Psoas muscle (tissue), 7 donors: ENCODE measurements at regions not wholly inside any gene's neighbourhood (a gene's known extent, or its start where the extent isn't known, plus 50 kb on each side); places are given as distances from the start of the nearest gene placed in this dataset.

Experiments used
- ATAC-seq, 4 donors: fragments of 200-7000 bp; cut with Tn5 transposase; one replicate each; pipeline ENCODE4 v1.9.1; 2020; ENCODE audit warnings: moderate library complexity in 3 of 4, mild to moderate bottlenecking in 2 of 4
- DNase-seq, 2 donors: peaks; one replicate each; pipeline ENCODE4 v3.0.0-alpha.2; 2020
- H3K27ac ChIP-seq: fragments of 200-600 bp; one replicate; pipeline ENCODE4 v1.8.0; 2022
- H3K27me3 ChIP-seq, 3 donors: fragments of 200-600 bp in 1 of 3; one replicate each; pipeline versions ENCODE4 v1.6.1 to v1.8.0; 2013 to 2022; ENCODE audit warnings: low read length in 2 of 3, mild to moderate bottlenecking in 2 of 3, moderate library complexity in 1 of 3; ENCODE audit not compliant: insufficient read depth in 3 of 3
- H3K36me3 ChIP-seq, 2 donors: fragments of 200-600 bp in 1 of 2; one replicate each; pipeline versions ENCODE4 v1.6.1 to v1.8.0; 2013 to 2022; ENCODE audit warnings: low read depth in 1 of 2, mild to moderate bottlenecking in 1 of 2, moderate library complexity in 1 of 2; ENCODE audit not compliant: insufficient read depth in 1 of 2
- H3K4me1 ChIP-seq: fragments of 200-600 bp; one replicate; pipeline ENCODE4 v1.8.0; 2022
- H3K4me3 ChIP-seq: fragments of 200-600 bp; one replicate; pipeline ENCODE4 v1.8.0; 2022; ENCODE audit warnings: mild to moderate bottlenecking
- H3K9me3 ChIP-seq: fragments of 200-600 bp; one replicate; pipeline ENCODE4 v1.8.0; 2022
- CTCF ChIP-seq: fragments of 200-600 bp; IDR thresholded peaks from one replicate; pipeline ENCODE4 v1.8.0; 2022; ENCODE audit warnings: antibody characterized with exemption
- WGBS, 3 donors: extraction: QIAGEN DNeasy Blood & Tissue Kit; methylation state at CpG; one replicate each; pipeline versions ENCODE4 v1.1.6 to v1.1.7; 2013; 5-methylcytosine and 5-hydroxymethylcytosine counted together
- intact Hi-C, 2 donors: fragments of 100-400 bp; cut with DNase I; formaldehyde crosslinking; loops; one replicate each; pipeline versions ENCODE4 v1.11.0 to v1.14.2; 2022
- donor health status: healthy with polysubstance abuse.
- donor health status: DM: no; HTN: no; CAD: no; lungs with moderate emphysema.
- donor health status: Bipolar disorder and iron deficiency.
- donor health status: healthy.
- donor health status: DM: yes; HTN: yes; CAD: no.
- donor health status: DM: no; HTN: no; CAD: no.
- donor health status: DM: yes; HTN: yes; CAD: no.

DNA sequence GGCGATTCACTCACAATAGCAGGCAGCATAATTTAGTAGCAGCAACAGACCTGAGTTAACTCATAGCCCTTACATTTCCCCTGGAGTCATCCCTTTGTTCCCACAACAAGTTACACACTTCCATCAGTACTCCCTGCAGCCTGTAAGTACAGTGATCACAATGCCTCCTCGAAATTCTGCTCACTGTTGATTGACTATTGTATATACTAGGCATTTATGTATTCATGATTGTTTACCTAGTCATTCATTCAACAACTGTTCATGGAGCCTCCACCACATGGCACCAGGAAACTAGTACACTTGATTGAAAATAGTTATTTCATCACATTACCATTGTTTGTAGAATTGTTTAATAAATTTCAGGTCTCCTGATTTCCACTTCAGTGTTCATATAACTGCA, 71.4 kb upstream of the P3H2 start:
- TF ChIP-seq CTCF = no peak
- Histone ChIP-seq H3K9me3 (no peaks in the 10 kb centered on the region), H3K4me3 (no peak overlapping the region), H3K36me3 (no peaks in the 10 kb centered on the region), H3K27me3 (no peaks in the 10 kb centered on the region), H3K27ac (no peak overlapping the region), H3K4me1 (no peaks in the 10 kb centered on the region)
- no peak for ATAC-seq
- no peak for DNase-seq
- 88 to 96% (median 91%) methylated on average over 2 of the region's 2 CpGs for WGBS, 3 donors
- intact Hi-C loops = no loop called here

GRCh38 chr3:190188197-190188596, 67.5 kb upstream of the P3H2 start:
- H3K9me3 ChIP-seq = no peaks in the 10 kb centered on the region
- H3K27ac ChIP-seq = no peak overlapping the region
- ATAC-seq = no peak
- no peak for DNase-seq
- no peak overlapping the region for H3K4me3 ChIP-seq
- intact Hi-C loops = no loop called here
- H3K36me3 ChIP-seq = no peaks in the 10 kb centered on the region
- H3K27me3 ChIP-seq = no peaks in the 10 kb centered on the region
- no peak for TF ChIP-seq CTCF
- no peaks in the 10 kb centered on the region for H3K4me1 ChIP-seq
- 79 to 88% (median 84%) methylated on average over 2 of the region's 2 CpGs for WGBS, 3 donors

DNA sequence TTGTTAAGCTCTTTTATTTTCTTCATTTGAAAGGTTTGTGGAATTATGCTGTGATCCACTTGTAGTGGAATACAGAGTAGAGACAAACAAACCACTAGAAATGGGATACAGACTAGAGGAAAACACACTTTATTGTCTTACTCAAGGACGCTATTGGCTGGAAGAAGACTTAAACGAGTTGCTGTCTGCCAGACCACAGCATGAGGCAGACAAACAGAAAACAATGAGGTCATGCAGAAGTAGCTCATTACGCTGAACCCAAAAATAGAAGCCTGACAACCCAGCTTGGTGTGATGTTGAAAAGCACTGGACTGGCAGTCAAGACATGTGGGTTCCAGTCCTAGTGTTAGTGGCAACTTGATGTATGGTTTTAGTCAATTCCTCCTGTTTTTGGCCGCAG, 62.4 kb upstream of the P3H2 start:
- no peak overlapping the region for H3K4me3 ChIP-seq
- intact Hi-C loops = no loop called here
- WGBS, 3 donors = 20 to 29% (median 26%) methylated on average over 4 of the region's 4 CpGs
- H3K27me3 ChIP-seq = no peaks in the 10 kb centered on the region
- no peak for DNase-seq
- no peaks in the 10 kb centered on the region for H3K4me1 ChIP-seq
- H3K36me3 ChIP-seq = no peaks in the 10 kb centered on the region
- no peaks in the 10 kb centered on the region for H3K9me3 ChIP-seq
- H3K27ac ChIP-seq = peak overlapping the region; percentile 62
- TF ChIP-seq CTCF = no peak
- peak; percentile 66 to 90 (median 74) for ATAC-seq

- no peaks in the 10 kb centered on the region for H3K36me3 ChIP-seq
- TF ChIP-seq CTCF = no peak
- intact Hi-C loops = no loop called here
- H3K4me1 ChIP-seq = no peaks in the 10 kb centered on the region
- H3K4me3 ChIP-seq = no peak overlapping the region
- H3K9me3 ChIP-seq = no peaks in the 10 kb centered on the region
- DNase-seq (no peak), ATAC-seq (no peak)
- H3K27ac ChIP-seq = peak overlapping the region; percentile 62
- 76 to 89% (median 84%) methylated on average over 12 of the region's 12 CpGs for WGBS, 3 donors
- H3K27me3 ChIP-seq = no peaks in the 10 kb centered on the region
Measured at GRCh38 chr3:190182418-190183043, 61.8 kb upstream of the P3H2 start.

DNA sequence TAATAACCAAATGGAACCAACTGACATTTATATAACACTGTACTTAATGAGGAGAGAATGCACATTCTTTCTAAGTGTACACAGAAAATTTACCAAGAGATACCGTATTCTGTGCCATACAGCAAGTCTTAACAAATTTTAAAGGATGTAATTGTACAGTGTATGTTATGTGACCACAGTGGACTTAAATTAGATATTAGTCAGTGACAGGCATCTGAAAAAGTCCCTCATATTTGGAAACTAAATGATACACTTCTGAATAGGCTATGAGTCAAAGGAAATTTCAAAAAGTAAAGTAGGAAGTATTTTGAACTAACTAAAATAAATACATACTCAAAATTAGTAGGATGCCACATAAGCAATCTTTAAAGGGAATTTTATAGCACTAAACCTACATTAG, 59.6 kb upstream of the P3H2 start:
- Histone ChIP-seq H3K4me3 (no peak overlapping the region), H3K36me3 (no peaks in the 10 kb centered on the region), H3K27me3 (no peaks in the 10 kb centered on the region), H3K27ac (no peak overlapping the region), H3K4me1 (no peaks in the 10 kb centered on the region), H3K9me3 (no peaks in the 10 kb centered on the region)
- TF ChIP-seq CTCF = no peak
- ATAC-seq (no peak), DNase-seq (no peak)
- 73 to 87% (median 76%) methylated on average over 1 of the region's 1 CpG for WGBS, 3 donors
- intact Hi-C loops = no loop called here
